SK-N-DZ (cell line): ENCODE measurements at regions not wholly inside any gene's neighbourhood (a gene's known extent, or its start where the extent isn't known, plus 50 kb on each side); places are given as distances from the start of the nearest gene placed in this dataset.

Experiments used
- DNase-seq: peaks from one replicate; pipeline ENCODE4 v3.0.0-alpha.2; 2015; ENCODE audit warnings: low spot score
- small RNA-seq, 2 experiments: library from RNA; depleted of rRNA; stranded (forward); fragments of <200 nt; gene quantifications; one replicate each; pipeline ENCODE3, GENCODE V24; 2014

DNA sequence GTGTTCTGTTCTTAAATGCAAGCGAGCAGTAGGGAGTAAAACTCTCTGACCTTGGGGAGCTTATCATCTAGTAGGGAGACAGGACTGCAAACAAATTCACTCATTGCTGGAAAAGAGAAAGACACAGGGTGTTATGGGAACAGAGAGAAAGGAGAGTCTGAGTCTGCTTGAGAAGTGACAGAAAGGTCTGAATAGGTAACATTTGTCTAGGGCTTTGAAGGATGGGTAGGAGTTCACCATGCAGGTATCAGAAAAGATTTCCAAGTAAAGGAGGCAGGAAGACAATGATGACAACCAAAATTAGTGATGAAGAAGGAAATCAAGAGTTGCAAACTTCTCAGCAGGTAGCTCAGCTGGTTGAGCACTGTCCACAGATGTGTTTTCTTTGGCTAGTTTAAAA lies 93.6 kb upstream of the GPR139 start:
- DNase-seq = no peak

DNA sequence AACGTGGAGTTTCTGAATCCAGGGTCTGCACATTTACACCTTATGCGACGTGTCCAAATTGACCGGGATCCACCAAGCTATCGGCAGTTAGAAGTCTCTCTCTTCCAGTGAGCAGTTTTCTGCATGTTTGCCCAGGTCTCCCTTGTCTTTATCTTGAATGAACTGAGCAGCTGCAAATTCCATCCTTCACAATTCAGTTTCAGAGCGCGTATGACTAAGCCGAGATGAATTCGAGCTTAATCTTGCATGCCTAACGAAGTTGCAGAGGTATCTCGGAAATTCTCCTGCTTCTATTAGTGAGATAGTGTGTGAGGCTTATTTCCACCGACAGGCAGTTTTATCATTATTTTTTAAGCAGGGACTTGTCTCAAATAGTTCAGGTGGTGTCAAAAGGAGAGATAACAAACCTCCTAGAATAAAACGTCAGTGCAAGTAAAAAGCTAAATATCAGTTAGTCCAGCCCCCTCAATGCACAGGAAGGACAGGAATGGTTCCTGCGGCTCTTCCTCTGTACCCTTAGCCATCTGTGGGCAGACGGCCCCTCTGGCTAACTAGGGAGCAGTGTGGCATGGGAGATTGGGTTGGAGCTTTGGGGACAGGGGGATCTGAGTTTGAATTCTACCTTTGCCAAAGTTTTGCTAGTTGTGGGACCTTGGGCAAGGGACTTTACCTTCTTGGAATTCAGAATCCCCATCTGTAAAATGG lies 93.0 kb upstream of the GPR139 start:
- no peak for DNase-seq

DNA sequence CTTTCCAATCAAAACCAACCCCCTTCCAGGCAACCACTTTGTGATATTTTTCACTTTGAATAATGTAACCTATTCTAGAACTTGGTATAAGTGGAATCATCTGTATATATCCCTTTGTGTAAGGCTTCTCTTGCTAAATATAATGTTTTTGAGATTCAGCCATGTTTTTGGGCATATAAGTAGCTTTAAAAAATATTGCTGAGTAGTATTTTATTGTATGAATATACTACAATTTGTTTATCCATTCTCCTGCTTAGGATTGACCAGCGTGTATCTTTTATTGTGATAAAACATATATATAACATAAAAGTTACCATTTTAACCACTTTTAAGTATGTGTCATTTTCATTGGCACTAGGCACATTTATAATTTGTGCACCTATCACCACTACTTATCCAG lies 79.8 kb upstream of the GPR139 start:
- DNase-seq = no peak

DNA sequence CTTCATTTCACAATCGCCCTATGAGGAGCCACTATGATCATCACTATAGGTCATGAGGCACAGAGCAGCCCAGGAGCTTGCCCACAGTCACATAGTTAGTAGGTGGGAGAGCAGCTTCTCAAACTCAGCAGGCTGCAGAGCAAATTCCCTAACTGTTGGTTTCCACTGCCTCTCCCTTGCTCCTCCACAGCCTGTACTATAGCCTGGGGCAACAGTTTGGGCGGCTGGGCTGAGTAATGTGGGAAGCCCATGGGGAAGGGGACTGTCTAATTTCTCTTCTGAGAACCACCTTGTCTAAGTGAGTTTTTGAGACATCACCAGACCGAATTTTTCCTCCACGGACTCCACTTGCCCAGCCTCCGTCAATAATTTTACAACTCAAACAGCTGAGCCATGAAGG lies 73.4 kb upstream of the GPR139 start:
- no peak for DNase-seq

DNA sequence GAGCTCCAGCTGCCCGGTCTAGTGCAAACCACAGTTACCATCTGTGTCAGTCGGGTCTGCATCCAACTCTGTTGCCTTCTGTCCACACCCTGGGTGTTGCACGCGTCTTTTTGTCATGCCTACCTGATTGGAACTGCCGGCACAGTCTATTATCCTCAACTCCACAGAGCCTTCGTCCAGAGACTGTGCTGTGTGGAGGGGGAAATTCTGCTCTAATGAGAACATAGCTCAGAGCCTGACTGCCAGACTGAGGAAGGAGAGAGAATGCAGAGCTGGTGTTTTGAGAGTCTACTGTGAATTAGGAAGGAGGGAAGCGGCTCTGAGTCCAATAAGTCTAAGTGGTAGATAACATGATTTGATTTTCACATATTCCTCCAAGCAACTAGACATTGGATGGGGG lies 68.3 kb upstream of the GPR139 start:
- DNase-seq = no peak

DNA sequence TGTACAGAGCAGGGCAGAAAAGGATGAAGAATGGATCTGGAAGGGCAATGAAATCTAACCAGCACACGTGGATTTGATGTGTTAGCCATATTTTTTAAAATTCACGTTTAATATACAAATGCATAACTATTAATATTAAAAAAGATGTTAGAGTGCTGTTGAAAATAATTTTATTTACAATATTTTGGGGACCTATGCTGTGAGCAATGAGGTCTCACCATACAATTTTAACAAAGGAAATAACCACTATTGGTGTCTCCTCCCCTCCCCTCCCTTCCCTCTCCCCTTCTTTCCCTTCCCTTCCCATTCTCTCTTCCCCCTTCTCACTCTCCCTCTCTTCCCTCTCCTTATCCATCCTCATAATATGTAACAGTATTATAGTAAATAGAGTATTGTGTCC lies 64.2 kb upstream of the GPR139 start:
- no peak for DNase-seq

DNA sequence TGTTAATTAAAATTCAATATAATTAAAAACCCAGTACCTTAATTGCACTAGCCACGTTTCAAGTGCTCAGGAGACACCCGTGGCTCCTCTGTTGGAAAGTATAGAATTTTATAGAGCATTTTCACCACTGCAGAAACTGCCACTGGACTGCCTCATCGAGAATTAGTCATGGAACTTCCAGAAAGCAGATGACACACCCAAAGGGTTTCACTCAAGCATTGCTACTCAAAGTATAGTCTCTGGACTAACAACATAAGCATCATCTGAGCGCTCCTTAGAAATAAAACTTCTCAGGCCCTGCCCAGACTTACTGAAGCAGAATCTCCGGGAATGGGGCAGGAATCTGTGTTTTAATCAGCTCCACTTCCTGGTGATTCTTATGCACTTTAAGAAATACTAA lies 63.5 kb upstream of the GPR139 start:
- DNase-seq = no peak

DNA sequence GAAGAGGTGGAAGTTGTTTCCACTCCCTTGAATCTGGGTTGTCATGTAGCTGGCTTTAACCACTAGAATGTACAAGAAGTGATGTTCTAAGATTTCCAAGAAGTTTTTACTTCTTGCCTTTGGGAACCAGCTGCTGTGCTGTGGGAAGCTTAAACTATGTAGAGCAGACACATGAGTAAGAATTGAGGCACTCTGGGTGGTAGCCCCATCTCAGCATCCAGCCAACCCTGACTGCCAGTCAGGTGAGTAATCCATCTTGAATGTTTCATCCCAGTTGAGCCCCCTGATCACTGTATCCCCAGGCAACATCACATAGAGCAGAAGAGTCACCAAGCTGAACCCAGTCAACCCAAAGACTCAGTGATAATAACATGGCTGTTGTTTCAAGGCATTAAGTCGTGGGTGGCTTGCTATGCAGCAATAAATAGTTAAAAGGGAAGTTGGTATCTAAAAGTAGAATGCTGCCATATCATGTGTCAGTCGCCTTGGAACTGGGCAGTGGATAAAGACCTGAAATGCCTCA lies 62.8 kb upstream of the GPR139 start:
- no peak for DNase-seq

DNA sequence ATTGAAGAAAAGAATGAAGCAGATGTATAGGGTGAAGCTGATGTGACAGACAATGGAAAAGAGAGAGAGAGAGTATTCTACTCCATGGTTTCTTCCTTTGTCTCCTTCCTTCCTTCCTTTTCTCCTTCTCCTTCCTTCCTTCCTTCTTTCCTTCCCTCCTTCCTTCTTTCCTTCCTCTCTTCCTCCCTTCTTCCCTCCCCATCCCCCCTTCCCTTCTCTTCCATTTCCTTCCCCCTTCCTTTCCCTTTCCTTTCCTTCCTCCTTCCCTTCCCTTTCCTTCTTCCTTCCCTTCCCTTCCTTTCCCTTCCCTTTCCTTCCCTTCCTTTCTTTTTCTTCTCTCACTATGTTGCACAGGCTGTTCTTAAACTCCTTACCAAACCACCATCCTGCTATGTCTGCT lies 55.7 kb upstream of the GPR139 start:
- no peak for DNase-seq

Small RNA genes lying in the stretch of these regions (small RNA-seq; reads per million reads assigned to genes)
- 0 reads per million in 2 experiments for gene SNRPEP3
